SK-N-MC (cell line): ENCODE measurements at regions not wholly inside any gene's neighbourhood (a gene's known extent, or its start where the extent isn't known, plus 50 kb on each side); places are given as distances from the start of the nearest gene placed in this dataset.

ENCODE experiments used
- EZH2 ChIP-seq: fragments of 200-600 bp; sonication (generic); IDR thresholded peaks from one replicate; pipeline ENCODE4 v1.6.1; 2017; ENCODE audit warnings: antibody characterized with exemption
- POLR2AphosphoS5 ChIP-seq: IDR thresholded peaks from 2 replicates; pipeline ENCODE4 v1.6.1; 2012; ENCODE audit warnings: mild to moderate bottlenecking, low read depth, low read length, borderline replicate concordance

GRCh38 chr2:70367722-70368323 lies 66.0 kb upstream of the FAM136A start:
- TF ChIP-seq EZH2 (no peak), POLR2AphosphoS5 (no peak)
